ENCODE measurements at regions not wholly inside any gene's neighbourhood (a gene's known extent, or its start where the extent isn't known, plus 50 kb on each side); places are given as distances from the start of the nearest gene placed in this dataset.

DNA sequence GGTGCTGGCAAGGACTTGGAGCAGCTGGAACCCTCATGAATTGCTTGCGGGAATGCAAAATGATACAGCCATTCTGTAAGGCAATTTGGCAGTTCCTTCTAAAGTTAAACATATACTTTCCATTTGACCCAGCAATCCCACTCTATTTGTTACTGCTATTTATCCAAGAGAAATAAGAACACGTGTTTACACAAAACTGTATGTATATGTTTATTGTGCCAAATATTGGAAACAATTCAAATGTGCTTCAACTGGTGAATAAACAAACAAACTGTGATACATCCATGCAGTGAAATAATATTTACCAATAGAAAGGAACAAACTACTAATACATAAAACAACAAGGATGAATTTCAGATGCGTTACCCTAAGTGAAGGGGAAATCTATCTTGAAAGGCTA, 60.0 kb upstream of the NTRK3 start:
- no peak for DNase-seq (ENCODE audit: low spot score)

DNA sequence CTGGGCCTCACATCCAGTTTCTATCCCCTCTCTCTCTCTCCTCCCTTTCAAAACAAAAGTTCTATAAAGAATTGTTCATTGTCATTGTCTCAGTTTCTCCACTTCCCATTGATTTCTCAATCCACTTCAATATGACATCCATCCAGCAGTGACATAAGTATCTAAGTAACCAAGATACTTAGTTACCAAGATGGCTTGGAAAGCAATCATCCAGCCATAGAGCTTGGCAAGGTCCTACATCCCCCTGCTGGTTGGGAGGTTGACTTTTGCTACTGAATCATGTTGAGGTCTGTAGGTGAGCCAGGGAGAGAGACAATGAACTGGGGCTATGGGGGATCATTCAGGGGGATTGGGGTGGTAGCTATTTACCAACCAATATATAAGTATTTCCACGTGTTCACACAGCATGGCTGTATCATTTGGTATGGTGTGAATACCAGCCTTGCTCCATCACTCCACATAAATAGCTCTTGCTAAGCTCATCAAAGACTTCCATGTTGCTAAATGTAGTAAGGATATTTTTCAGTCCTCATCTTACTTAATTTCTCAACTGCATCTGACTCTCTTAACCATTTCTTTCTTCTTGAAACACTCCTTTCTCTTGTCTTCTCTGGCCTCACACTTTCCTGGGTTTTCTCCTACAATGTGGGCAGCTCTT, 58.8 kb upstream of the NTRK3 start:
- DNase-seq (ENCODE audit: low spot score): no peak

DNA sequence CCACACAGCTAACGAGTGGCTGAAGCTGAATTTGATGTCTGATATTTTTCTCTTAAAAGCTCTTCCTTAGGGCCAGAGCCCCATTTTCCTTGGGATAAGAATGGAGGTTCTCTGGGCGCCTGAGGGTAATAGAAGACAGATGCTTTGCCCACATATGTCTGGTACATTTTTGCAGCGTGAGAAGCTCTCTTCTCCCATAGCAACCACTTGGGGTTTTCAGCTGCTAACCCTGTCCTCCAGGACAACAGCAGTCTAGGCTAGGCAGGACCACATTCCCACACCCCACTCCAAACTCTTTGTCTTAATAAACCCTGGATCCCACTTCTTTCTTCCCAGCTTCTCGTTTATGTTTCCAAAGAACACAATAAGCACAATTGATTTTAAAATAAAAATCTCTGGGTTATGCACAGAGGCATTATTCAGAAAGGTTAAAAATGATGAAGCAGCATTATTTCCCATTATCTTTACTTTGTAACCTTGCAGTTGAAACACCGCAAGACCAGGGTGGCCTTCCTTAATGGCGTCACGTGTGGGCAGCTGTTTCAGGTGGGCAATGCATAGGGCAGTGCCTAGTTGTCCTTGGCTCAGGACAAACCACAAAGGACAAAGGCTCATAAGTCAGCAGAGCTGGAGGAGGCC, 56.5 kb upstream of the NTRK3 start:
- DNase-seq (ENCODE audit: low spot score): no peak

- no peak for DNase-seq (ENCODE audit: low spot score)
Observed at GRCh38 chr15:88309363-88309762, 52.8 kb upstream of the NTRK3 start.

- DNase-seq (ENCODE audit: low spot score): no peak
Observed at GRCh38 chr15:88307344-88307743, 50.8 kb upstream of the NTRK3 start.
